GM13976 (cell line): ENCODE measurements at regions not wholly inside any gene's neighbourhood (a gene's known extent, or its start where the extent isn't known, plus 50 kb on each side); places are given as distances from the start of the nearest gene placed in this dataset.

Experiments used
- DNase-seq: peaks from one replicate; pipeline ENCODE4 v3.0.0; 2012; ENCODE audit warnings: low spot score
- in situ Hi-C: fragments of 300-500 bp; cut with MboI; formaldehyde crosslinking; loops from one replicate; pipeline ENCODE4 v1.12.0; 2022; ENCODE audit warnings: low sequenced_read_pairs, mixed read lengths, inconsistent platforms; ENCODE audit not compliant: unreplicated experiment
- TF ChIP-seq, protein P1 (sequence below): IDR thresholded peaks from 2 replicates; pipeline ENCODE4 v1.5.1; 2012; ENCODE audit warnings: borderline replicate concordance, mild to moderate bottlenecking; ENCODE audit not compliant: insufficient read depth; ENCODE audit errors: extremely low read depth, missing control alignments, control extremely low read depth

DNA sequence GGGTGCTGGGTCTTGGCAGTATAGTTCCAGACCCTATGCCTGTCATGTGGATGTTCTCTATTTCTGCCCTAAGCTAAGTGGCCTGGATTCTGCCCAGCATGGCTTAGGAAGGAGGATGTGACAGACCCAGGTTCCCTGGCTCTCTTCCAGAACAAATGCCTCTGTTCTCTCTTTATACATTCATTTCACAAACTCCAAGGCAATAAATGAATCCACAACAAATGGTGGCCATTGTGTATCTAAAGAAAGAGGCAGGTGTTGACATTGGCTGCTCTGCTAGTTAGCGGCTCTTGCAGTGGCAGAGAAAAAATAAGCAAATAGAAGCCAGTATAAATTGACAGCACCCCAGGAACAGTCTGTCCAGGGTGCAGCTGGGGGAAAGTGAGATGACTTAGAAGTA, 298.6 kb downstream of the SUCLG1 start:
- DNase-seq = no peak
- in situ Hi-C loops = no loop called here
- TF ChIP-seq, protein P1, sequence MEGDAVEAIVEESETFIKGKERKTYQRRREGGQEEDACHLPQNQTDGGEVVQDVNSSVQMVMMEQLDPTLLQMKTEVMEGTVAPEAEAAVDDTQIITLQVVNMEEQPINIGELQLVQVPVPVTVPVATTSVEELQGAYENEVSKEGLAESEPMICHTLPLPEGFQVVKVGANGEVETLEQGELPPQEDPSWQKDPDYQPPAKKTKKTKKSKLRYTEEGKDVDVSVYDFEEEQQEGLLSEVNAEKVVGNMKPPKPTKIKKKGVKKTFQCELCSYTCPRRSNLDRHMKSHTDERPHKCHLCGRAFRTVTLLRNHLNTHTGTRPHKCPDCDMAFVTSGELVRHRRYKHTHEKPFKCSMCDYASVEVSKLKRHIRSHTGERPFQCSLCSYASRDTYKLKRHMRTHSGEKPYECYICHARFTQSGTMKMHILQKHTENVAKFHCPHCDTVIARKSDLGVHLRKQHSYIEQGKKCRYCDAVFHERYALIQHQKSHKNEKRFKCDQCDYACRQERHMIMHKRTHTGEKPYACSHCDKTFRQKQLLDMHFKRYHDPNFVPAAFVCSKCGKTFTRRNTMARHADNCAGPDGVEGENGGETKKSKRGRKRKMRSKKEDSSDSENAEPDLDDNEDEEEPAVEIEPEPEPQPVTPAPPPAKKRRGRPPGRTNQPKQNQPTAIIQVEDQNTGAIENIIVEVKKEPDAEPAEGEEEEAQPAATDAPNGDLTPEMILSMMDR = no peak

DNA sequence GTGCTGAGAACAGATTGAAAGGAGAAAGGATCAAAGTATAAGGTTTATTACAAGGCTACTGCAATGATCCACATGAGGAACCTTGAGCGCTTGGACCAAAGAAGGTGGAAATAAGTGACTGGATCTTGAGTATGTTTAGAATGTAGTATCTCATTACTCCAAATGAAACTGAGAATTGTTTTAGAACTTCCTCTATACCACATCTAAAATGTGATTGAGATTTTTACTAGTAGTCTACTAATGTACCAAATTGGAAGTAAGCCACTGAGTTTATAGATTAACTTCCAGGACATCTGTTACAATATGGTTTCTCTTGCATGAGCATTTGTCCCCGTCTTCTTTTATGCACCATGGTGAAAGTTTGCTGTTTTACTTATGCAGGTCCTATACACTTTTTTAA, 300.5 kb downstream of the SUCLG1 start:
- TF ChIP-seq, protein P1 = no peak

DNA sequence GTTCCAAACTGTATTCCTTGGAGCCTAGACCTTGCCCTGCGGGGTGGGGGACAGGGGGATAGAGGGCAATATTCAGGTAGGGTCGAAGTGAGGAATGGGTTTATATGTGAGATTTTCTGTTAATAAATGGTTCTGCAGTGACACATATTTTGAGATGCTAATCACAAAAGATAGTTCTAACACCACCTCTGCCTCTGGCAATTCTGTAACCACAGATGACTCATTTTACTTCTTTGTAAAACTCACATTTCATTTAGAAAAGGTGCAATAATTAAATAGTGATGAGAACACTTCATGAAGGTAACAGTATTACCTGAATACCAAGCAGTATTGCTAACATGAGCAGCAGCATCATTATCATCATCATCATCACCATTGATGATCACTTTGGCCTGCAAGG, 306.6 kb downstream of the SUCLG1 start:
- TF ChIP-seq, protein P1 = no peak
- in situ Hi-C loops = no loop called here
- no peak for DNase-seq

More for the DNA sequence above, 300.5 kb downstream of the SUCLG1 start:
- in situ Hi-C loops = no loop called here
- DNase-seq = no peak

DNA sequence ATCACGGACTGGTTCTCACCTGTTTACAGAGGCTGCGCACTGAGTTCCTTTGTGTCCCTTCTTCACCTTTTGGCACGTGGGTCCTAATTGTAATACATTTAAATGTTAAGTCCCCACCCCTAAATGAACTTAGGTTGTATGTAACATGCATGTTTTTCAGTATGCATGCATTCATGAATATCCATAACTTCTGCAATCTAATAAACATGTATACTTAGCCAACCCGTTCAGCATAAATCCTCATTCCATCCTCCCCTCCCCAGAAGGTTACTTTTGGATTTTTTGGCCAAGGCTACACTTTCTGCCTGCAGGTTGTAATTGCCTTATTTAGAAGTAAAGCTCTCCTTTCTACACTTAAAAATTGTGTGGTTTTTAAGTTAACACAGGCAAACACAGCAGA, 314.7 kb downstream of the SUCLG1 start:
- no peak for DNase-seq
- TF ChIP-seq, protein P1 = no peak
- in situ Hi-C loops = no loop called here

DNA sequence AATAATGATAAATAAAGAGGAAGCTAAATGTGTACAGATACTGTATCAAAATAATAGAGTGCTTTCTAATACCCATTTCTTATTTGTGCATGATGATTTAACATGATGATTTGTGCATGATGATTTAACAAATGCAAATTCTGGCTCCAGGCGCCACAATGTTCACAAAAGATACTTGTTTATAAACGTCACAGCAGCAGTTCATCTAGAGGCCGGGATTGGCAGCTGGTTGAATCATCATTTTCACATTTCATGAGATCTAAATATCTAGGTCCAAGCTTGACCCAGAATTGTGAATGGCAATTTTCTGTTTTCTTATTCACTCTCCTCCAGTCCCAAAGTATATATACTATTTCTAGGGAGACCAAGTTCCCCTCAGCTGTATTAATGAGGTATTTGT, 322.0 kb downstream of the SUCLG1 start:
- in situ Hi-C loops = no loop called here
- DNase-seq = no peak
- TF ChIP-seq, protein P1 = no peak

DNA sequence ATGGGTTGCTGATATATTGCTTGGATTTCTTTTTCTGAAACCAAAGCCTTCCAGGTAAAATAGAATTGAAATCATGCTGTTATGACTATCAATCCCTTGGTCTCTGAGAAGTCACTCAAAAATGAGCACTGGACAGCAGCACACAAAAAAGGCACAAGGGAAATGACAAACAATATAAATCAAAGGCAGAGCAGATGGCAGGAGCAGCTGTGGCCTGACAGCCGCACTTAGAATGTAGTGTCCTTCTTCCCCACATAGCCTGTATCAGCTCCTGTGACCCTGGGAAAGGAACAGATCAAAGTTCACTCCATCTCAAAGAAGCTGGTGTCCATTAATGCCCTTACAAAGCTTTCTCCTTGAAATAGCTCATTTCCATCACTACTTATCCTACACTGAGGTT, 326.7 kb downstream of the SUCLG1 start:
- no peak for DNase-seq
- in situ Hi-C loops = no loop called here

More for the DNA sequence above, 326.7 kb downstream of the SUCLG1 start:
- TF ChIP-seq, protein P1 = no peak
